Activated T-cell treated with anti-CD3 and anti-CD28 coated beads for 24 hours (primary cell): ENCODE measurements at regions not wholly inside any gene's neighbourhood (a gene's known extent, or its start where the extent isn't known, plus 50 kb on each side); places are given as distances from the start of the nearest gene placed in this dataset.
"Not testable (repeated sequence)": the region's sequence is repeated elsewhere in the genome, so short reads cannot be mapped to it uniquely, and the experiment has no call there.

Experiments
- DNase-seq: peaks from one replicate; pipeline ENCODE4 v3.0.0-alpha.2; 2020; ENCODE audit warnings: low read depth

DNA sequence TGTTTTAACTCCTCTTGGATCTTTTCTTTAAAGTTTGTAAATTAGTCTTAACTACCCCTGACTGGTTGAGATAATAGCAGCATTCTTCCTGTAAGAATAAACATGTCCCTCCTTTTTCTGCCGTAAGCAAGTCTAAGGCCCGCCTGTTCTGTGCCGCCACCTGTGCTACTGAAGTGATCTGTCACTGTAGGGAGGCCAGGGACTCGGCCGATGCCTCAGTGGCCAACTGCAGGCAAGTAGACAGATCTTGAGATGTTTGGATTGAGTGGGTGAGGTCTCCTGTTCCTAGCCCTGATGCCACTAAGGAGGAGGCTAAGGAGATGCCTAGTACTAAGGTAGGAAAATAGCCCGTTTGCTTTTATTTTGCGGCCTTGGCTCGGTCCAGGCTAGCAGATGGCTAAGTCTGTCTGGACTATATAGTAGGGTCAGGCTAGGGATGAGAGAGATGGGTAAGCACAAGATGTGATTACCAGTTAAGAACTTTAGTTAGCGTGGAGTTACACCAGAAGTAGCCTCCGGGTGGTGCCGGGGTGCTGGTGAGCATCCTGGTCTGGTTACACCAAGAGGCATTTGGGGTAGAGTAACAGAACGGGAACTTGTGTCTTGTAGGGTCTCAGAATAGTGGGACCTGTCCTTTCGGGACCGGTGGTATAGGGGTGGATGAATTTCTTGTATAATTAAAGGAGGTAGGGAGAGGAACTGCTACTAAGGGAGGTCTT is 584.2 kb downstream of the SUCLG1 start:
- DNase-seq, result no peak

DNA sequence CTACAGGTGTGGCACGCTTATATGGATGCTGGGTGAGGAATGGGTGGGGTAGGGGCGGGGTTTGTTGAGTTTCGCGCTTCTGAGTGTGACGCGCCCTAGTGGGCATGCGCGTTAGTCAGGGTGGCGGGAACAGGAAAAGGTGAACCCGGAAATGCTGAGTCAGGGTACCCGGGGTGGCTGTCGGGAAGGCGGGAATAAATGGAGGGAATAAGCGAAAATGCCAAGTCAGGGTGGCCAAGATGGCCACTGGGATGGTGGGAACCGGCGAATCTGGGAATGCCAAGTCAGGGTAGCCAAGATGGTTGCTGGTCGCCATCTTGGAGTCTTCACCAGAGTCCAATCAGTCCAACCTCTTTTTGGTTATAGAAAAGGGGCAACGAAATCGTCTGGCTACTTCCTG is 585.0 kb downstream of the SUCLG1 start:
- no peak for DNase-seq

DNA sequence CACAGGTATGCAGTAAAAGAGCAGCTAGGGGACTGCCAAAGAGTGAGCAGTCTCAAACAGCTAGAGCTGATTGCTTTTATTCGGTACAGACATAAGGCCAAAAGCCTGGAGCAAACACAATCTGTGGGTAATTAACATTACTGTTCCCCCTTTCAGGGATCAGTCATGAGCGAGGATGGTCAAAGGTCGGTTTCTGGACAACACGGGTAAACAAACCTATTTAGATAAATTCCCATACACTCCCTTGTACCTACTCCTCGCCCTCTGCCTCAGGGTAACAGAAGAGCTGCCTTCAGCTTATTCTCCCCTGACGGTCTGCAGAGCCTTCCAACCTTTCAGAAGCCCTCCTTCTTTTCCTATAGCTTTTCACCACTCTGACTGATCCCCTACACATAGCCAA is 586.0 kb downstream of the SUCLG1 start:
- DNase-seq, result no peak

DNA sequence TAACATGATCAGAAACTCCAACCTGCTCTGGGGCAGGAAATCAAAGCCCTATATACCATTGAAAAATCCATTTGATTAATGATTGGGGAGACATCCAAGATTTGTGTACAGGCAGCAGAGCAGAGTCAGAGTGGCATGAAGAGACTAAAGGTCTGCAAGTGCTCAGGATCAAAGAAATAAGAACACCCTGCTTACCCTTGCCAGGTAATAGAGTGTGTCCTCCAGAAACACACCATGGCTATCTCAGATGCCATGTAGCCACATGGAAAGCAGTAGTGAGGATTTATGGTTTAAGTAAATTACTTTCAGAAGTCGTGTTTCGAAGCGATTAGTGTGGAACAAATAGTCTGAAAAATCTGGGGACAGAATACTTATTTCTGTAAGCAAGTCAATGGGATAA is 592.9 kb downstream of the SUCLG1 start:
- no peak for DNase-seq

- DNase-seq, result no peak
These were observed 596.5 kb downstream of the SUCLG1 start for GRCh38 chr2:83862600-83862999.

DNA sequence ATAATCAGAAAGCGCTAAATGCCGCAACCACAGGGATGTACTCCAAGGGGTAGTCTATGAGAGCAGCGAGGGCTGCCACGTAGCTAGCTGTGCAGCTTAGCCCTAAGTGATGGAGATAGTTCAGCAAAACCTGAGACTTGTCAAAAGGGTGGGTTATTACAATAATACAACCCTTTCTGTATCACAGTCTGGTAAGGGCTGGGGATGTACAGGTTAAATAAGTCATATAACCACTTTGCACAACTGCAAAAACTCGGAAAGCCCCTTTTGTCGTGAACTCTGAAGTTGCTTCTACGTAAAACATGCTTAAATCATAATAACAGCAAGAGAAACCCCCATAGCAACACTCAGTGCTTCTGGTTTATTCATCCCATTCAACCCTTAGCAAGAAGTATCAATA is 598.8 kb downstream of the SUCLG1 start:
- DNase-seq, result no peak

GRCh38 chr2:83859553-83859952 is 599.5 kb downstream of the SUCLG1 start:
- no peak for DNase-seq

DNA sequence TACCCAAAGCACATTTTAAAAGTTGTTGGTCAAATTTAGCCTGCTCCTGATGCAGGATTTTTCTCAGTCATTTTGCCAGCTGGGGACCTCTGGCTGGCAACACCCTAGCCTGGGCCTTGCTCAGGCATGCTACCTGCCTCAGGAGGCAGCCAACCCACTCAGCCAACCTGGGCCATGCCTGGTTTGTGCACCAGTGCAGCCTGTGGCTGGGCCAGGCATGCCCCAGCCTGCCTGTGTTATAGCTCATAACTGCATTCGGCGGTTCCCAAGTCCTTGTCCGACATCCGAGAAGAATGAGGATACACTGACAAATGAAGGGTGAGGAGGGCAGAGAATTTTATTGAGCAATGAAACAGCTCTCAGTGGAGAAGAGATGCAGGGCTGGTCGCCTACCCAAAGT is 608.0 kb downstream of the SUCLG1 start:
- DNase-seq, result no peak

GRCh38 chr2:83850071-83850725 is 608.9 kb downstream of the SUCLG1 start:
- DNase-seq, result no peak

- no peak for DNase-seq
These were observed 614.6 kb downstream of the SUCLG1 start for GRCh38 chr2:83844490-83844889.

- no peak for DNase-seq
These were observed 616.7 kb downstream of the SUCLG1 start for GRCh38 chr2:83842421-83842820.

DNA sequence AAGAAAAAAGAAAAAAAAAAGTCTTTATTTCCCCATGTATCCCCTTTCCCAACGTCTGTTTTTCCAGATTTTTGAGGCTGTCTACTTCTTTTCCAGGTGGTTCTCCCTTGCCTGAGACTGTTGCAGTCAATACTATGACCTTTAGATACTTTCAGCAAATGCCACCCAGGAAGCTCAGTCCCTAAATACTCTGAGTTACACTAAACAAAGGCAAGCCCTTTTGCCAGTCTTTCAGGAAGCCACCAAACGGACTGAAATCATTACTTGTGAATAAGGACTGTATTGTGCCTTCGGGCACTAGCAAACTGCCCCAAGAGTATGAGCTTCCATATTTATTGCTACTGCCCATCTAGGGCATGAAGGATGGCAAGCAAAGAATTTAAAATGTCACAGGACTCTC is 621.3 kb downstream of the SUCLG1 start:
- DNase-seq, result no peak

GRCh38 chr2:83827618-83828017 is 631.5 kb downstream of the SUCLG1 start:
- no peak for DNase-seq

GRCh38 chr2:83826577-83826976 is 632.5 kb downstream of the SUCLG1 start:
- no peak for DNase-seq

DNA sequence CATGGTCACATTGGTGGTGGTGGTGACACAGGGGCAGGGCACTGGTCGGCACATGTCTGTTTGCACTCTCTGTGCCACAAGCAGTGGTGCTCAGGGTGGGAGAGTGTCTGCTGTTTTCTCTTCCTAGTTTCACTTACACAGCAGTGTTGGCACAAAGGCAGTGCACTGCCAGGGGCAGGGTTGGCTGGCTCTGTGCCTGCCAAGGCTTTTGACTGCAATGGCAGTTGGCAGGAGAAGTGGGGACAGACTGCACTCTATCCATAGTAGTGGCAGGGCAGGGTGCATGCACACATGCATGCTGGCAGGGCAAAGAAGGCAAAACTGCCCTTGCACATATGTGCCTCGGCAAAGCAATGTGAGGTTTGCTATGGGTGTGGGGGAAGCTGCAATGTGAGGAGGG is 635.9 kb downstream of the SUCLG1 start:
- DNase-seq, result no peak

- no peak for DNase-seq
These were observed 641.6 kb downstream of the SUCLG1 start for GRCh38 chr2:83817511-83817910.

- no peak for DNase-seq
These were observed 650.2 kb downstream of the SUCLG1 start for GRCh38 chr2:83808878-83809277.

- no peak for DNase-seq
These were observed 656.5 kb downstream of the SUCLG1 start for GRCh38 chr2:83802604-83803003.

GRCh38 chr2:83795777-83796176 is 663.3 kb downstream of the SUCLG1 start:
- no peak for DNase-seq

- not testable (repeated sequence) for DNase-seq
These were observed 668.6 kb downstream of the SUCLG1 start for GRCh38 chr2:83790467-83790866.

GRCh38 chr2:83789674-83790073 is 669.4 kb downstream of the SUCLG1 start:
- not testable (repeated sequence) for DNase-seq

- DNase-seq, result not testable (repeated sequence)
These were observed 670.0 kb downstream of the SUCLG1 start for GRCh38 chr2:83788938-83789566.

- DNase-seq, result no peak
These were observed 671.9 kb downstream of the SUCLG1 start for GRCh38 chr2:83787189-83787588.
